ENCODE measurements at regions not wholly inside any gene's neighbourhood (a gene's known extent, or its start where the extent isn't known, plus 50 kb on each side); places are given as distances from the start of the nearest gene placed in this dataset.
A peak's percentile ranks its signal among the peaks of the same experiment; 100 is the strongest.

DNA sequence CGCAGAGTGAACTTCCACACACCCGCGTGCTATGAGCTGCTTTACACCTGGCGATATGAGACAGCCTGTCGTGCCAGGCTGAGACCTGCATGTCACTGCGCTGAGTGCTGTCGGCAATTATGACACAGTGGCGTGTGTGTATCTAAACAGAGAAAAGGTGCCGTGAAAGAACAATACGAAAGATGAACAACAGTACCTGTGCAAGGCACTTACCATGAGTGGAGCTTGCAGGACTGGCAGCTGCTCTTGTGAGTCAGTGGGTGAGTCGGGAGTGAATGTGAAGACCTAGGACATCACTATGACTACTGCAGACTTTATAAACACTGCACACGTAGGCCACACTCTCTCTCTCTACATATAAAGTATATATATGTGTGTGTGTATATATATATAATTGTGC lies 68.5 kb upstream of the DUSP22 start:
- intact Hi-C loops (cut with DNase I): no loop called here
- DNase-seq: no peak

DNA sequence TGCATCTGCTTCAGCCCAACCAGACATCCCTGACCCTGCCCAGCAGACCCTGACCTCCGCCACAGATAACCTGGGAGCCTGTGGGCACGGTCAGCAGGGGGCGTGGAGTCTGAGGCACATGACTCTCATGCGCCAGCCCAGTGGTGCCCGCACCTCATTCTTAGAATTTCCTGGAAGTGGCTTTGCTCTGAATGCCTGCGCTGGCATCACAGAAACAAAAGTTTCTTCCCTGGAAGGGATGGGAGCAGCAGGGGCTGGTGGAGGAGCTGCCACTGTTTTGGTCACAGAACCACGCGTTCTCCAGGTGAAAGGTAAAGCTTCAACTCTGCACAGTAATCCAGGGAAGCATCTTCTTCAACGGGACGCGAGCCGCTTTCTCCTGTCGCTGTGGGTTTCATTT lies 67.9 kb upstream of the DUSP22 start:
- intact Hi-C loops (cut with DNase I): no loop called here
- no peak for DNase-seq

DNA sequence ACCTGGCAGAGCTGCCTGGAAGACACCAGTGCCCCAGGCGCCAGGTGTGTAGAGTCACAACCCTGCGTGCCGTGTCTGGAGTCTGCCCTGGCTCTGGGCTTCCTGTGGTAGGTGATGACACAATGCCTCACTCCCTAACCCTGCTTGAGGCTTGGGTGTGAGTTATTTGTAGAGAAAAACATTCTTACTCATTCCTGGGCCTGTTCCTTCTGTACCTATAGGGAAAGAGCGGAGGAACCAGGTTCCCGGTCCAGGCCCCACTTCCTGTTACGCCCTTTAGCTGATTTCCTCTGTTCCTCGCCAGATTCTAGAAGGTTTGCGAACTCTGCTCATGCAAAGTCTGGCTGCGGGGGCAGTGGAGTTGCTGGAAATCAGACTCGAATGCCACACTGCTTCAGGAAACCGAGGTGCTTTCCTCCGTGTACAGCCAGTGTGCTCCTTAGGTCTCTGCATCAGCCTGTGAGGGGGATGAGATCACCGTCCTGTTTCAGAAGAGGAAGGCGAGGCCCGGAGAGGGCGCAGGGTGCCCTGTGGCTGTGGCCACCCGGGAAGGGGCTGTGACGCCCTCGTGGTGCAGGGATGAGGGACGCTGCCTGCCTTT lies 67.1 kb upstream of the DUSP22 start:
- intact Hi-C loops (cut with DNase I): no loop called here
- DNase-seq: no peak

DNA sequence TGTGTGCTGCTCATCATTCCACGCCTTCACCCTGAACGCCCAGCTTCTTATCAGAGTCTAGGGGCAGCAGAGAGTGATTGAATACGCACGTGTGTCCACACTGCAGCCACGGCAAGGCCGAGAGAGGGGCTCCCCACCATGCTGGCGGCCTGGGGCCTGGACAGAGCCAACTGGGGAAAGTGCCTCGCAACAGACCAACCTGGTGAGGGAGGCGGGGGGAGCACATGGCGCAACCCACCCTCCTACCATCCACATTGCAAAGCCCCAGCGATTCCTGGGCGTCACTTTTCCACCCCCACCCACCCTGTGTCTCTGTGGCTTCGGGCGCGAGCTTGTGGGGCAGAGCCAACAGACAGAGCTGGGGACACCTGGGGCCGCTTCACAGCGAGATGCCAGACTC lies 66.4 kb upstream of the DUSP22 start:
- intact Hi-C loops (cut with DNase I): no loop called here
- DNase-seq: no peak

DNA sequence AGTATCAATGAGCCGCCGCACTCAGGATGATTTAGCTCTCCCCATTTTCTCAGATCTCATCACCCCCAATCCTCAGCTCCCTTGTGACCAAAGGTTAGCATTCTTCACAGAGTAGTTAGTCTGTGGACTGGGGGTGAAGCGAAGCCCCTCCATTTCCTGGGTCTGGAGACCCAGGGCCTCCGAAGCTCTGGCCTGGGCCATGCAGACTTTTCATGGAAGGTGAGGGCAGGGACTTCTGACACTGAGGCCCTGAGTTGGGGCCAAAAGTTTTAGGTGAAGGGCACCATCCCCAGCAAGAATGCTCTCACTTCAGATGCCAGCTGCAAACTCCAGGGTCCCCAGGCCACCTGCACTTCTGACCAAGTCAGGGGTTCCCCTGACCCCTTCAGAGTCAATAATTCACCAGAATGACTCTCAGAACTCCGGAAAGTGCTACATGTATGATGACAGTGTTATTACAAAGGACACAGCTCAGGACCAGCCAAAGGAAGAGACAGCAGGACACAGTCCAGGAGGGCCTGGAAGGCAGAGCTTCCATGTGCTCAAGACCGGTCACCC lies 65.7 kb upstream of the DUSP22 start:
- DNase-seq: no peak

DNA sequence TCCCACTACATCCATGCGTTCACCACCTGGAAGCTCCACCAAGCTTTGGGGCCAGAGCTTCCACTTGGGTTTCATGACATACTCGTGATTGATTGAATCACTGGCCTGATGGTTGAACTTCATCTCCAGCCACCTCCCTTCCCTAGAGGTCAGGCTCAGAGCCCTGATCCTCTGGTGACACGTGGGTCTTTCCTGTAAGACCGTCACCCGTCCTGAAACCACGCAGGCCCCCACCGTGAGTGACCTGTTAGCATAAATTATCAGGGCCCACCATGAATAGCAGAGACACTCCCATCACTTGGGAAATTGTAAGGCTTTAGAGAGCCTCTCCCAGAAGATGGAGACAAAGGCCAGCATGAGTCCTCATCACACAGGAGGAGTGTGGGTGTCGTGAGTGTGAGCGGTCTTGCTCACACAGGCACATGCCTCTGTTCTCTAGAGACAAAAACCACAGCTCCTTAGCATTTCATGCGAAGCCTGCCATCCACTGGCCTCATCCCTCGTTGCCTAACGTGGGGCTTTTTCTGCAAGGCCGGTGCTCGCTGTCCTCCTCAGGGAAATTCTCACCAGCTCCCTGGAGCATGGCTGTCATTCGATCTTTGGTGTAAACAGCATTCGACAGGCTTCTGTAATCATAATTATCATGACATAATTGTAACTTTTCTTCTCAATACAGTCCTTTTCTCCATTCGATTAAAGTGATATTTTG lies 65.1 kb upstream of the DUSP22 start:
- intact Hi-C loops (cut with DNase I): no loop called here
- DNase-seq: peak in 5 of 10 donors; percentile 23 to 89 (median 32)

More for the DNA sequence above, 65.7 kb upstream of the DUSP22 start:
- intact Hi-C loops (cut with DNase I): no loop called here

DNA sequence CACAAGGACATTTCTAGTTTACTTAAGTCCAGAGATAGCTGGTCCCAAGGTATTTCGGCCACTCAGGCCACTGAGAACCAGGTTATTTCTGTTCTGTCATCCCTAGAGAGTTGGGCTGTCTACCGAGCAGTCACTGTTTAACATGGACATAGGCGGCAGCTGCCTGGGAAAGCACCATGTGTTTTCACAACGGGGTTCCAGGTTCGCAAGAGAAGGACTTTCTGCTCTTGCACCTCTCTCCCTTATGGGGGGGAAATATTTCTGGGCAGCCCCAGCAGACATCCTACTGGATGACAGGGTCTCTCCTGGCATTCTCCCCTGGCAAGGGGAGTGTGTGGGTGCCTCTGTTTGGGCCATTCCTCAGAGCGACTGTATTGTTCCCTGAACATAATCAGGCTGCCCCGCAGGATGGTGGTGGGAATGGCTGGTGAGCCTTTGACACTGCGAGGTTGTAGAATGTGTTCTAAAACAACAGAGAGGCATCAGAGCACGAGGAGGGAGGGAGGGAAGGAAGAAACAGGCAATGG lies 64.4 kb upstream of the DUSP22 start:
- DNase-seq: no peak
- intact Hi-C loops (cut with DNase I): no loop called here

DNA sequence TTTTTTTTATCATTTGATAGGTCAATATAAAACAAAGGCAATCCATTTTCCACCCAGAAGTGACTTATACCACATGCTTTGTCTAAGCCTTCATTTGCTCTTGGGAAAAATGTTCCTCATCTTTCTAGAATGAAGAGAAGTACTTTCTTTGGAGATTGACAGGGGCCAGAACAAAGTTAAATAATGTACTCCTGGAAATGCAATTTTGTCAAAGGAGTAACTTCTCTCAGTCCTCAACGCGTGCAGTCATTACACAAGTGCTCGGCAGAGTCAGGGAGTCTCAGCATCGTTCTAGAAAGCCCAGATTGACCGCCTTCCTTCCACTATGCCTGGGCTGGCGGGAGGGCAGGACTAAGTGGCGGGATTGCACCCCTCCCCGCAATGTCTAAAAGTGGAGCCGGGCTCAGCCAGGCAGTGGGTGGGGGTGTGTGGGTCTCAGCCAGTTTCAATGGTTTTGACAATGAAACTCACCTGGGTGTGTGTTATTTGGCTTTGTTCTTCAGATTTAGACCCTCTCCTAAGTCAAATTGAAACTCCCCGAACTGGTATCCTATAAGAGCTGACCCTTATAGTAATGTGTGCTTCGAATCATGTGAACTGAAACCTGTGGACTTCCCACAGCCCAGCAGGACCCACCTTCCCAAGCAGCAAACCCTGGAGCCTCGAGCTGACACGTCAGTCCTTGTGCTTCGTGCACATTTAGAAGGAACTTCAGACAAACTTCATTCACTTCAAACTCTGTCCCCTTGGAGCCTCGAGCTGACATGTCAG lies 63.2 kb upstream of the DUSP22 start:
- DNase-seq: no peak
- intact Hi-C loops (cut with DNase I): no loop called here

DNA sequence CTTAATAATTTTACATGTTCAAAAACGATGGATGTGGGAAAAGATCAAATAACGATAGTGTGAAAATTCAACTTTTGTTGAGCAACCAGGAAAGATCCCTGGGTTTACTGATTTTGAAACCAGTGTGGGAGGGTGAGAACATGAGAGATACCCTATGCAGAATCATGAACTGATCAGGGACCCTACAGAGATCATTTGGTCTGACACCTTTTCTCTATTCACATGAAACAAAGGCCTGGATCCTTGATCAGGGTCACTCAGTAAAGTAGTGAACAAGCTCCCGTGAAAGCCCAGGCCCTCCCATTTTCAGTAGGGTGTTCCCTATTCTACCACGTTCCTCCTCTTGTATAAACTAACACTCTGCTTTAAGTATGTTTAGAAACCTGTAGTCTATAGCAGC lies 60.5 kb upstream of the DUSP22 start:
- intact Hi-C loops (cut with DNase I): no loop called here
- no peak for DNase-seq

DNA sequence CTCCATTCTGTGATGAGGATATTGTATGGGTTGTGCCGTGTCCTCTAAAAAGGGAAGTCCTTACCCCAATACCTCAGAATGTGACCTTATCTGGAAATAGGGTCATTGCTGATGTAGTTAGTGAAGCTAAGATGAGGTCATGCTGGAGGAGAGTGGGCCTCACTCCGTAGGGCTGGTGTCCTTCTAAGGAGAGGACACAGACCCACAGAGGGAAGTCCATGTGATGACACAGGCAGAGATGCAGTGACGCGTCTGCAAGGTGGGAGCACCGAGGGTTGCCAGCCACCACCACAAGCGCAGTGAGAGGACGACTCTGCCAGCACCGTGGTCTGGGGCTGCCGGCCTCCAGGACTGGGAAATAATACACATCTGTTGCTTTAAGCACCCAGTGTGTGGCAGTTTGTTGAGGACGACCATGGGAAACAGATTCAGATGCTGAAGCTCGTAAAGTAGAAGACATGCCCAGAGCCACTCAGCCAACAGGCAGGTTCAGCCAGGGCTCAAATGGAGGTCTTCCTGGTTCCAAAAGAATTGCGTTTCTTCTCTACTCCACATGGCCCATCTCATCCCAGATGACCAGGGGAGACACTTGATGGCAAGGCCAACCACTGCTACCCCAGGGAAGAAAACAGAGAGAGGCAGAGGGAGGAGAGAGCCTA lies 59.2 kb upstream of the DUSP22 start:
- DNase-seq: no peak
- intact Hi-C loops (cut with DNase I): no loop called here

DNA sequence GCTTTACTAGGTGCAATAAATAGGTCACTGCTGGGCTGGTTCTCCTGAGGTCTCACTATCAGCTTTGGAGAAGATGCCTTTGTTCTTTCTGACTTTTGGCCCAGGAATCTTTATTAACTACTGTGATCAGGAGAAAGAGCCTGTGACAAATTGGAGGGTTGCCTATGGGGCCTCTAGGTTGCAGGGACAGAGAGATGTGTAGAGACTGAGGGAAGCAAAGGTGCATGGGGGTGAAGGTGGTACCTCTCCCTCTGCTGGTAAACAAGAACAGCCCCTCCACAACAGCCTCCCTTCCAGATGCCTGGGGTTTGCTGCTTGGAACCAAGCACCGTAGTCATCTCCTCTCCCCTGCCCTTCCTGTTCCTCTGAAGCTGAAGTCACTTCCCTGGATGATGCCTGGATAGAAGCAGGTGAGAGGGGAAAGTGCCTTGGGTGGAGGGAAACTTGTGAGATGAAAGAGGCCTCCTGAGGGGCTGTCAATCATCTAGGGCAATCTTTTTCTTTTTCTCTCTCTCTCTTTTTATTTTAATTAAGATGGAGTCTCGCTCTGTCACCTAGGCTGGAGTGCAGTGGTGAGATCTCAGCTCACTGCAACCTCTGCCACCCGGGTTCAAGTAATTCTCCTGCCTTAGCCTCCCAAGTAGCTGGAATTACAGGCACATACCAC lies 57.4 kb upstream of the DUSP22 start:
- DNase-seq: no peak
- intact Hi-C loops (cut with DNase I): no loop called here

DNA sequence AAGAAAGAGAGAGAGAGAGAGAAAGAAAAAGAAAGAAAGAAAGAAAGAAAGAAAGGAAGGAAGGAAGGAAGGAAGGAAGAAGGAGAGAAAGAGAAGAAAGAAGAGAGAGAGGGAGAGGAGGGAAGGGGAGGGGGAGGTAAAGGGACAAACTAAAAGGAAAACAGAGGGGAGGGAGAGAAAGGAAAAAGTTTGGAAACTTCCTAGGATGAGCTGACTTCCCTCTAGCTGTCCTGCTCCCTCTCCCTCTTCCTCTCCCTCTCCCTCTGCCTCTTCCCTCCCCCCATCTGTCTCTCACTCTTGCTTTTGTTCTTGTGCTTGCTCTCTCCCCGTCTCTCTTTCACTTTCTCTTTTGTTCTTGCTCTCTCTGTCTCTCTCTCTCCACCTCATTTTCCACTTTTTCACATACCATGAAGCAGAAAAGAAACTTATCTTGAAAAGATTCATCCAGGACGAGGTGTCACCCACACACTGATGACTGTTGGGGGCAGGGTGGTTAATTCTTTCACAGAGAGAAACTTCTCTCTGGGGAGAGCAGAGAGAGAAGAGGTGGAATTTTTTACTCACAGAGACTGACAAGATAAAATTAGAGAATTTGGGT lies 56.4 kb upstream of the DUSP22 start:
- intact Hi-C loops (cut with DNase I): no loop called here
- no peak for DNase-seq

DNA sequence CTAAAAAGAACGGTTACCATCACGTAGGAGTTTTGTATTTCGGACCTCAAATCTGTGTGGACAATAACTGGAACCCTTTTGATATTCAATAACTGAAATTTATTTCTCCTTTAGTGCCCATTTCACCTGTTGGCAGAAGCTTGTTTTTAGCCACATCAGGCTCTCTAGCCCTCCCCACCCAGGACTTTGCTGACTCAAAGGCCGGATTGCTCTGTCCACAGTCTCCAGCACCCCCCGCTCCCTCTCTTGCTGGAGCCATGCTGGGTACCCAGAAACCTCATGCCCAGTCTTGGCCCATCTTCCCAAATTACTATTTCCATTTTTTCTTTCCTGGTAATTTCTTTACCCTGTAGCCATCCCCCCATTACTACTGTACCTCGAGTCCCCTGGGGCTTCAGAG lies 55.8 kb upstream of the DUSP22 start:
- intact Hi-C loops (cut with DNase I): no loop called here
- no peak for DNase-seq

DNA sequence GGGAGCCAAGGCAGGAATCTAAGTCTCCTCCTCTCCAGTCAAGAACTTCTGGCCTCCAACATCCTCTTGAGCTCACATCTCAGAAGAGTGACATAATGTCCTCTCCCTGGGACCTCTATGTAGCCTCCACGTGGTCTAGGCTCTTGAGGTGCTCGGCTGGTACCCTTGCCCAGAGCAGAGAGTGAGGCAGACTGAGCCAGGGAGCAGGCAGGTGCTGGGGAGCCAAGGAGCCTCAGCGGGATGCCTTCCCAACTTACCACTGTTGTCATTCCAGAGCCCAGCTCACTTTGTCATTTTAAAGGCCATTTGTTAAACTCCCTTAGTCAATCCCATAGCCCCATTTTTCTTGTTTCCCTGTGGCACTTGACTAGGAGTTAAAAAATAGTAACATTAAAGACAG lies 52.1 kb upstream of the DUSP22 start:
- no peak for DNase-seq
- intact Hi-C loops (cut with DNase I): no loop called here

DNA sequence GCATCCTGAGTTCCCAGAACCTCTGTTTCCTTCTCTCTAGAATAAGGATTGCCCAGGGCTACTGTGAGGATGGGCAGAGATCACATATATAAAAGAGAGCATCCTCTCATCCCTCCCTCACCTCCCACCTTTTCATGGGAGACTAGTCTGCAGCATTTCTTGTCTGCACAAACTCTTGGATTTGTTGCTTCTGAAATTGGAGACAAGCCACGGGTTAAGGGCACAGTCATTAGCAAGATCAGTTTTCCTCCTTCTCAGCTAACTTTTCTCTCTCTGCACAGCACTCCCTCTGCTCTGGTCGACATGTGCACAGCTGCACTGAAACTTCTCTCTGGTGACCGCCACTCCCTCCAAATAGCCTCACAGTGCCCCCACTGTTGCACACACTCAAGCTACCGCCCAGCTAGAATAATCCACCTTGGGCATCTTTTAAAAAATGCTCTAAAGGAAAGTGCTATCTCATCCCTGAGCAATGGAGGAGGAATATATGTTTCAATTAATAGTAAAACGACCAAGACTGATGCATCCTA lies 50.9 kb upstream of the DUSP22 start:
- intact Hi-C loops (cut with DNase I): no loop called here
- DNase-seq: no peak
